ENCODE measurements at regions not wholly inside any gene's neighbourhood (a gene's known extent, or its start where the extent isn't known, plus 50 kb on each side); places are given as distances from the start of the nearest gene placed in this dataset.

GRCh38 chr18:75123113-75123512, 85.8 kb downstream of the PTGR3 start:
- TF ChIP-seq CTCF (IDR thresholded peaks at IDR 0.05) (no peak), TCF7L2 (IDR thresholded peaks at IDR 0.05; ENCODE audit: low read depth, low read length) (no peak), REST (IDR thresholded peaks at IDR 0.05; ENCODE audit: insufficient read depth in 1 of 2, low read depth in 2 of 2, low read length in 1 of 2) (no peak), POLR2AphosphoS5 (IDR thresholded peaks at IDR 0.05; ENCODE audit: low read depth, low read length) (no peak)

Data from Panc1 (cell line).